ENCODE measurements at regions not wholly inside any gene's neighbourhood (a gene's known extent, or its start where the extent isn't known, plus 50 kb on each side); places are given as distances from the start of the nearest gene placed in this dataset.

DNA sequence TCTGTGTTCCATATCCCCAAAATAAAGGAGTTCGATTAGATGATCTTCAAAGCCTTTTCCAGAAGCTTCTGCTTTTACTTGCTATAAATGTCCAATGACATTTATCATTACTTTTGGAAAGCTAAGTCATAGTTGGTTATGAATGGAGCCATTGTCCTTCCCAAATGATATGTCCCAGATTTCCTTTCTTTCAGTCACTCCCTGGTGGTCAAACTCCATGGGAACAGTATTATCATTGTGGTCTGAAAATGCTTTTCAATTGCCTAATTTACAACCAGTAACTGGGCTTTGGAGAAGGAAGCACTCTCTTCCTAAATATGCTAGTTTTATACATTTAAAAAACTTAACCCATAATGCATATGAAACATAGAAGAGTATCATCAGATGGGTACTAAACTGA is 571.5 kb upstream of the AMOT start:
- TF ChIP-seq CTCF (IDR thresholded peaks at IDR 0.05) (no peak), POLR2A (IDR thresholded peaks at IDR 0.05) (no peak)
